ENCODE measurements at regions not wholly inside any gene's neighbourhood (a gene's known extent, or its start where the extent isn't known, plus 50 kb on each side); places are given as distances from the start of the nearest gene placed in this dataset.
"Not testable (repeated sequence)": the region's sequence is repeated elsewhere in the genome, so short reads cannot be mapped to it uniquely, and the experiment has no call there.

GRCh38 chrX:7996414-7996813, 69.2 kb upstream of the PNPLA4 start:
- TF ChIP-seq REST (IDR thresholded peaks at IDR 0.05; ENCODE audit: insufficient replicate concordance, low read depth) (no peak), SPI1 (IDR thresholded peaks at IDR 0.05; ENCODE audit: borderline replicate concordance, low read depth) (no peak), GABPA (IDR thresholded peaks at IDR 0.05; ENCODE audit: low read depth) (no peak), CTCF (IDR thresholded peaks at IDR 0.05; ENCODE audit: insufficient read depth, low read length) (no peak), POLR2AphosphoS5 (IDR thresholded peaks at IDR 0.05; ENCODE audit: low read depth) (no peak)
- Histone ChIP-seq H3K27me3 (ENCODE audit: insufficient read depth, poor library complexity, severe bottlenecking) (no peaks in the 10 kb centered on the region), H3K4me3 (replicated peaks; ENCODE audit: insufficient read depth, low read length) (no peak overlapping the region), H3K27ac (replicated peaks) (no peak overlapping the region)
- DNase-seq (ENCODE audit: low read depth in 1 of 2, low spot score in 1 of 2) = peak in 1 of 2 experiments; percentile 31

- no peak overlapping the region for H3K4me3 ChIP-seq (replicated peaks; ENCODE audit: insufficient read depth, low read length)
- H3K27ac ChIP-seq (replicated peaks) = no peak overlapping the region
- no peaks in the 10 kb centered on the region for H3K27me3 ChIP-seq (ENCODE audit: insufficient read depth, poor library complexity, severe bottlenecking)
- peak; percentile 18 to 43 for DNase-seq (ENCODE audit: low read depth in 1 of 2, low spot score in 1 of 2)
- TF ChIP-seq CTCF (IDR thresholded peaks at IDR 0.05; ENCODE audit: insufficient read depth, low read length) (no peak), GABPA (IDR thresholded peaks at IDR 0.05; ENCODE audit: low read depth) (no peak), POLR2AphosphoS5 (IDR thresholded peaks at IDR 0.05; ENCODE audit: low read depth) (no peak), REST (IDR thresholded peaks at IDR 0.05; ENCODE audit: insufficient replicate concordance, low read depth) (no peak), SPI1 (IDR thresholded peaks at IDR 0.05; ENCODE audit: borderline replicate concordance, low read depth) (no peak)
Measured at GRCh38 chrX:7993873-7994272, 66.7 kb upstream of the PNPLA4 start.

GRCh38 chrX:7988013-7988759, 61.0 kb upstream of the PNPLA4 start:
- not testable (repeated sequence) for DNase-seq (ENCODE audit: low read depth in 1 of 2, low spot score in 1 of 2); H3K27me3 ChIP-seq (ENCODE audit: insufficient read depth, poor library complexity, severe bottlenecking); H3K4me3 ChIP-seq (replicated peaks; ENCODE audit: insufficient read depth, low read length)
- H3K27ac ChIP-seq (replicated peaks) = peak overlapping the region; percentile 67

- TF ChIP-seq SPI1 (IDR thresholded peaks at IDR 0.05; ENCODE audit: borderline replicate concordance, low read depth) (peak; percentile 68), CTCF (IDR thresholded peaks at IDR 0.05; ENCODE audit: insufficient read depth, low read length) (no peak)
- no peak overlapping the region for H3K4me3 ChIP-seq (replicated peaks; ENCODE audit: insufficient read depth, low read length)
- H3K27ac ChIP-seq (replicated peaks) = peak overlapping the region; percentile 67
- peak; percentile 52 to 55 for DNase-seq (ENCODE audit: low read depth in 1 of 2, low spot score in 1 of 2)
- H3K27me3 ChIP-seq (ENCODE audit: insufficient read depth, poor library complexity, severe bottlenecking) = no peaks in the 10 kb centered on the region
Measured at GRCh38 chrX:7987160-7988012, 60.2 kb upstream of the PNPLA4 start.

GRCh38 chrX:7986738-7987137, 59.5 kb upstream of the PNPLA4 start:
- DNase-seq (ENCODE audit: low read depth in 1 of 2, low spot score in 1 of 2) = peak; percentile 16 to 45
- not testable (repeated sequence) for H3K27me3 ChIP-seq (ENCODE audit: insufficient read depth, poor library complexity, severe bottlenecking); H3K4me3 ChIP-seq (replicated peaks; ENCODE audit: insufficient read depth, low read length)
- H3K27ac ChIP-seq (replicated peaks) = peak overlapping the region; percentile 67

Data from HL-60 (cell line).